Colonic mucosa (tissue), 4 donors: ENCODE measurements at regions not wholly inside any gene's neighbourhood (a gene's known extent, or its start where the extent isn't known, plus 50 kb on each side); places are given as distances from the start of the nearest gene placed in this dataset.

Experiments used
- DNase-seq: peaks from one replicate; pipeline ENCODE4 v3.0.0-alpha.2; 2020
- H3K27ac ChIP-seq: fragments of 200-600 bp; one replicate; pipeline ENCODE4 v1.8.0; 2021
- H3K27me3 ChIP-seq: fragments of 200-600 bp; one replicate; pipeline ENCODE4 v1.8.0; 2021
- H3K36me3 ChIP-seq: fragments of 200-600 bp; one replicate; pipeline ENCODE4 v1.8.0; 2021
- H3K4me1 ChIP-seq: fragments of 200-600 bp; one replicate; pipeline ENCODE4 v1.8.0; 2021; ENCODE audit warnings: mild to moderate bottlenecking
- H3K4me3 ChIP-seq: fragments of 200-600 bp; one replicate; pipeline ENCODE4 v1.8.0; 2021
- H3K9ac ChIP-seq, 2 donors: one replicate each; pipeline ENCODE4 v1.7.0; 2013; ENCODE audit warnings: control low read depth in 2 of 2, low read depth in 2 of 2, low read length in 2 of 2
- H3K9me3 ChIP-seq: fragments of 200-600 bp; one replicate; pipeline ENCODE4 v1.8.0; 2021
- CTCF ChIP-seq: fragments of 200-600 bp; IDR thresholded peaks from one replicate; pipeline ENCODE4 v1.8.0; 2022; ENCODE audit warnings: antibody characterized with exemption, mild to moderate bottlenecking
- intact Hi-C: fragments of 100-400 bp; cut with DNase I; formaldehyde crosslinking; loops from one replicate; pipeline ENCODE4 v1.14.1; 2022
- donor health status: healthy.
- donor health status: DM: no; HTN: no; CAD: no.
- donor health status: DM: no; HTN: no; CAD: no.

GRCh38 chr2:103734911-103735310 lies 973.1 kb downstream of the TMEM182 start:
- Histone ChIP-seq H3K9ac (no peak overlapping the region), H3K9me3 (no peaks in the 10 kb centered on the region), H3K27me3 (no peaks in the 10 kb centered on the region), H3K36me3 (no peaks in the 10 kb centered on the region), H3K4me1 (no peaks in the 10 kb centered on the region), H3K27ac (no peak overlapping the region), H3K4me3 (no peak overlapping the region)
- intact Hi-C loops: no loop called here
- TF ChIP-seq CTCF: no peak
- DNase-seq: no peak

- no peaks in the 10 kb centered on the region for H3K27me3 ChIP-seq
- DNase-seq: no peak
- intact Hi-C loops: no loop called here
- no peaks in the 10 kb centered on the region for H3K9me3 ChIP-seq
- no peak overlapping the region for H3K27ac ChIP-seq
- H3K4me1 ChIP-seq: no peaks in the 10 kb centered on the region
- no peaks in the 10 kb centered on the region for H3K36me3 ChIP-seq
- no peak for TF ChIP-seq CTCF
- no peak overlapping the region for H3K9ac ChIP-seq
- H3K4me3 ChIP-seq: no peak overlapping the region
These were observed 976.3 kb downstream of the TMEM182 start for GRCh38 chr2:103738108-103738507.

- intact Hi-C loops: no loop called here
- Histone ChIP-seq H3K27ac (no peak overlapping the region), H3K4me1 (no peaks in the 10 kb centered on the region), H3K36me3 (no peaks in the 10 kb centered on the region), H3K27me3 (no peaks in the 10 kb centered on the region), H3K9ac (no peak overlapping the region), H3K4me3 (no peak overlapping the region), H3K9me3 (no peaks in the 10 kb centered on the region)
- no peak for DNase-seq
- TF ChIP-seq CTCF: no peak
These were observed 976.8 kb downstream of the TMEM182 start for GRCh38 chr2:103738606-103739005.

- no peaks in the 10 kb centered on the region for H3K27me3 ChIP-seq
- no peak for TF ChIP-seq CTCF
- no peaks in the 10 kb centered on the region for H3K36me3 ChIP-seq
These were observed 977.4 kb downstream of the TMEM182 start for GRCh38 chr2:103739186-103739585.

GRCh38 chr2:103739921-103740320 lies 978.1 kb downstream of the TMEM182 start:
- no peaks in the 10 kb centered on the region for H3K4me1 ChIP-seq
- intact Hi-C loops: no loop called here
- H3K9ac ChIP-seq: no peak overlapping the region
- no peaks in the 10 kb centered on the region for H3K36me3 ChIP-seq
- no peak overlapping the region for H3K4me3 ChIP-seq
- no peaks in the 10 kb centered on the region for H3K27me3 ChIP-seq
- TF ChIP-seq CTCF: no peak
- no peak for DNase-seq
- H3K9me3 ChIP-seq: no peaks in the 10 kb centered on the region
- no peak overlapping the region for H3K27ac ChIP-seq

More at GRCh38 chr2:103739186-103739585, 977.4 kb downstream of the TMEM182 start:
- no peak for DNase-seq
- intact Hi-C loops: no loop called here
- Histone ChIP-seq H3K9me3 (no peaks in the 10 kb centered on the region), H3K27ac (no peak overlapping the region), H3K4me1 (no peaks in the 10 kb centered on the region), H3K9ac (no peak overlapping the region), H3K4me3 (no peak overlapping the region)

GRCh38 chr2:103740631-103741030 lies 978.8 kb downstream of the TMEM182 start:
- Histone ChIP-seq H3K4me3 (no peak overlapping the region), H3K36me3 (no peaks in the 10 kb centered on the region), H3K27ac (no peak overlapping the region), H3K27me3 (no peaks in the 10 kb centered on the region), H3K9ac (no peak overlapping the region), H3K4me1 (no peaks in the 10 kb centered on the region), H3K9me3 (no peaks in the 10 kb centered on the region)
- intact Hi-C loops: no loop called here
- TF ChIP-seq CTCF: no peak
- DNase-seq: no peak
